Tibial nerve (tissue), 4 donors: ENCODE measurements at regions not wholly inside any gene's neighbourhood (a gene's known extent, or its start where the extent isn't known, plus 50 kb on each side); places are given as distances from the start of the nearest gene placed in this dataset.
A peak's percentile ranks its signal among the peaks of the same experiment; 100 is the strongest.

ENCODE experiments used
- DNase-seq, 2 donors: peaks; one replicate each; pipeline ENCODE4 v3.0.0-alpha.2; 2019; ENCODE audit warnings: low spot score in 2 of 2
- H3K27ac ChIP-seq, 4 donors: fragments of 200-600 bp; sonication (generic) in 3 of 4; one replicate each; pipeline ENCODE4 v1.5.1; 2017 to 2019; ENCODE audit warnings: mild to moderate bottlenecking in 1 of 4
- H3K27me3 ChIP-seq, 2 donors: fragments of 200-600 bp; sonication (generic) in 1 of 2; one replicate each; pipeline versions ENCODE4 v1.5.1 to v1.6.0; 2017 to 2019
- H3K36me3 ChIP-seq, 3 donors: fragments of 200-600 bp; sonication (generic); one replicate each; pipeline ENCODE4 v1.5.1; 2018 to 2019
- H3K4me1 ChIP-seq, 4 donors: fragments of 200-600 bp; sonication (generic) in 3 of 4; one replicate each; pipeline ENCODE4 v1.5.1; 2017 to 2019
- H3K4me3 ChIP-seq, 4 donors: fragments of 200-600 bp; sonication (generic) in 3 of 4; one replicate each; pipeline ENCODE4 v1.5.1; 2017 to 2019; ENCODE audit warnings: mild to moderate bottlenecking in 1 of 4, moderate library complexity in 1 of 4
- H3K9me3 ChIP-seq, 4 donors: fragments of 200-600 bp; sonication (generic) in 3 of 4; one replicate each; pipeline ENCODE4 v1.5.1; 2017 to 2019
- CTCF ChIP-seq, 5 experiments: fragments of 200-600 bp in 3 of 5; fragments of 450-650 bp in 2 of 5; sonication (generic) in 3 of 5; IDR thresholded peaks; one replicate each; pipeline ENCODE4 v1.5.1; 2016 to 2019; ENCODE audit warnings: antibody characterized with exemption in 5 of 5, mild to moderate bottlenecking in 3 of 5, moderate library complexity in 2 of 5
- EP300 ChIP-seq, 2 donors: sonication (generic); formaldehyde crosslinking; IDR thresholded peaks; one replicate each; pipeline ENCODE4 v1.6.1; 2017; ENCODE audit warnings: antibody characterized with exemption in 2 of 2, mild to moderate bottlenecking in 1 of 2
- POLR2A ChIP-seq, 2 donors: fragments of 450-650 bp; IDR thresholded peaks; one replicate each; pipeline ENCODE4 v1.6.1; 2017; ENCODE audit warnings: antibody characterized with exemption in 2 of 2, mild to moderate bottlenecking in 2 of 2, moderate library complexity in 2 of 2
- WGBS, 2 donors: methylation state at CpG; one replicate each; pipeline ENCODE4 v1.1.5; 2018; 5-methylcytosine and 5-hydroxymethylcytosine counted together

GRCh38 chr11:71086687-71087258 is 165.6 kb downstream of the SHANK2 start:
- TF ChIP-seq EP300 (IDR thresholded peaks at IDR 0.05) = no peak
- TF ChIP-seq CTCF (IDR thresholded peaks at IDR 0.05) = peak in 2 of 5 experiments; percentile 12 to 24
- no peak for TF ChIP-seq POLR2A (IDR thresholded peaks at IDR 0.05)
- no peak for DNase-seq
- Histone ChIP-seq H3K36me3 (no peaks in the 10 kb centered on the region), H3K4me3 (no peak overlapping the region), H3K27ac (no peak overlapping the region), H3K4me1 (no peaks in the 10 kb centered on the region), H3K27me3 (no peaks in the 10 kb centered on the region), H3K9me3 (no peaks in the 10 kb centered on the region)
- 54 to 60% methylated on average over 14 of the region's 14 CpGs for WGBS, 2 donors

GRCh38 chr11:71084306-71085012 is 167.9 kb downstream of the SHANK2 start:
- Histone ChIP-seq H3K4me1 (no peaks in the 10 kb centered on the region), H3K27me3 (no peaks in the 10 kb centered on the region), H3K9me3 (no peaks in the 10 kb centered on the region), H3K27ac (no peak overlapping the region), H3K4me3 (no peak overlapping the region), H3K36me3 (no peaks in the 10 kb centered on the region)
- WGBS, 2 donors = 89 to 90% methylated on average over 8 of the region's 9 CpGs
- TF ChIP-seq POLR2A (IDR thresholded peaks at IDR 0.05) = no peak
- TF ChIP-seq CTCF (IDR thresholded peaks at IDR 0.05) = no peak
- no peak for TF ChIP-seq EP300 (IDR thresholded peaks at IDR 0.05)
- no peak for DNase-seq

GRCh38 chr11:71083105-71083504 is 169.3 kb downstream of the SHANK2 start:
- DNase-seq = no peak
- Histone ChIP-seq H3K36me3 (no peaks in the 10 kb centered on the region), H3K9me3 (peaks cover 0 to 4% (median 0%) of the 10 kb centered on the region in 4 donors), H3K27ac (no peak overlapping the region), H3K27me3 (no peaks in the 10 kb centered on the region), H3K4me1 (no peaks in the 10 kb centered on the region), H3K4me3 (no peak overlapping the region)
- TF ChIP-seq CTCF (IDR thresholded peaks at IDR 0.05) (no peak), POLR2A (IDR thresholded peaks at IDR 0.05) (no peak), EP300 (IDR thresholded peaks at IDR 0.05) (no peak)
- 79 to 81% methylated on average over 4 of the region's 4 CpGs for WGBS, 2 donors

- Histone ChIP-seq H3K27me3 (no peaks in the 10 kb centered on the region), H3K27ac (no peak overlapping the region), H3K4me3 (no peak overlapping the region), H3K36me3 (no peaks in the 10 kb centered on the region), H3K4me1 (no peaks in the 10 kb centered on the region), H3K9me3 (peaks cover 0 to 11% (median 0%) of the 10 kb centered on the region in 4 donors)
- no peak for DNase-seq
- 69 to 79% methylated on average over 9 of the region's 9 CpGs for WGBS, 2 donors
- TF ChIP-seq EP300 (IDR thresholded peaks at IDR 0.05) (no peak), CTCF (IDR thresholded peaks at IDR 0.05) (no peak), POLR2A (IDR thresholded peaks at IDR 0.05) (no peak)
Observed at GRCh38 chr11:71082454-71082853, 169.9 kb downstream of the SHANK2 start.

GRCh38 chr11:71081704-71082230 is 170.6 kb downstream of the SHANK2 start:
- Histone ChIP-seq H3K27ac (no peak overlapping the region), H3K4me3 (no peak overlapping the region), H3K36me3 (no peaks in the 10 kb centered on the region), H3K9me3 (peaks cover 0 to 13% (median 0%) of the 10 kb centered on the region in 4 donors), H3K27me3 (no peaks in the 10 kb centered on the region), H3K4me1 (no peaks in the 10 kb centered on the region)
- DNase-seq = no peak
- TF ChIP-seq CTCF (IDR thresholded peaks at IDR 0.05) (no peak), POLR2A (IDR thresholded peaks at IDR 0.05) (no peak), EP300 (IDR thresholded peaks at IDR 0.05) (no peak)
- 86 to 94% methylated on average over 11 to 12 of the region's 12 CpGs for WGBS, 2 donors
